ENCODE measurements at regions not wholly inside any gene's neighbourhood (a gene's known extent, or its start where the extent isn't known, plus 50 kb on each side); places are given as distances from the start of the nearest gene placed in this dataset.

GRCh38 chr5:135176991-135177390 lies 143.0 kb upstream of the PITX1 start:
- Mint-ChIP-seq H3K27me3 (ENCODE audit: low read depth) (peaks cover 27% of the 10 kb centered on the region), H3K4me3 (no peak overlapping the region), H3K4me1 (peaks cover 0 to 8% of the 10 kb centered on the region in 2 experiments; a peak in 2 of 4 replicates), H3K36me3 (ENCODE audit: insufficient read depth in 1 of 3, low read depth in 3 of 3) (no peaks in the 10 kb centered on the region), H3K27ac (no peak overlapping the region; a peak in 2 of 7 replicates), H3K9me3 (no peaks in the 10 kb centered on the region; a peak in 1 of 5 replicates)
- Histone ChIP-seq H3K79me2 (ENCODE audit: insufficient read depth, low read length) (no peaks in the 10 kb centered on the region), H4K20me1 (ENCODE audit: control insufficient read depth, insufficient read depth, insufficient read length) (no peaks in the 10 kb centered on the region), H3K23ac (ENCODE audit: insufficient read length, low read depth, low read length) (no peak overlapping the region), H3K18ac (ENCODE audit: insufficient read length, low read depth, low read length) (no peak overlapping the region), H3K4ac (ENCODE audit: low read depth, low read length) (no peak overlapping the region), H3K23me2 (ENCODE audit: insufficient read length, low read depth, low read length, poor library complexity, severe bottlenecking) (no peaks in the 10 kb centered on the region), H3K79me1 (ENCODE audit: insufficient read depth, low read depth, low read length, poor library complexity, severe bottlenecking) (no peaks in the 10 kb centered on the region), H3K56ac (ENCODE audit: insufficient read length, low read depth, low read length) (no peak overlapping the region), H3K27me3 (ENCODE audit: insufficient read depth, low read length) (no peaks in the 10 kb centered on the region), H2BK15ac (ENCODE audit: low read depth, low read length) (no peak overlapping the region), H4K91ac (ENCODE audit: insufficient read length, low read depth, low read length) (no peak overlapping the region), H2AFZ (ENCODE audit: low read length) (no peak overlapping the region), H2BK120ac (ENCODE audit: low read depth, low read length, poor library complexity, severe bottlenecking) (no peak overlapping the region), H3K27ac (ENCODE audit: insufficient read length, low read depth, low read length) (no peak overlapping the region), H3K14ac (ENCODE audit: insufficient read depth, low read length) (no peak overlapping the region), H3K4me2 (ENCODE audit: insufficient read depth, insufficient read length, low read length) (no peak overlapping the region), H3K9ac (ENCODE audit: extremely low read depth, insufficient read length, low read length) (no peak overlapping the region), H2BK12ac (ENCODE audit: insufficient read length, low read depth, low read length) (no peak overlapping the region), H4K8ac (replicated peaks; ENCODE audit: insufficient read length, low read depth, low read length) (no peak overlapping the region), H2AK5ac (ENCODE audit: insufficient read length, low read length) (no peak overlapping the region), H4K5ac (ENCODE audit: insufficient read length, low read depth, low read length) (no peak overlapping the region), H2BK20ac (ENCODE audit: low read depth, low read length, poor library complexity, severe bottlenecking) (no peak overlapping the region), H2BK5ac (ENCODE audit: insufficient read length, low read length) (no peak overlapping the region), H3T11ph (ENCODE audit: low read length) (no peak overlapping the region), H3K9me3 (ENCODE audit: control insufficient read depth, low read depth, low read length) (no peaks in the 10 kb centered on the region), H3K4me1 (ENCODE audit: insufficient read depth, low read length) (no peaks in the 10 kb centered on the region)
- no CpG with 5 or more reads among the region's 7 CpGs for WGBS (ENCODE audit: extremely low coverage, insufficient read length, low lambda C conversion rate)
- TF ChIP-seq, protein P1, sequence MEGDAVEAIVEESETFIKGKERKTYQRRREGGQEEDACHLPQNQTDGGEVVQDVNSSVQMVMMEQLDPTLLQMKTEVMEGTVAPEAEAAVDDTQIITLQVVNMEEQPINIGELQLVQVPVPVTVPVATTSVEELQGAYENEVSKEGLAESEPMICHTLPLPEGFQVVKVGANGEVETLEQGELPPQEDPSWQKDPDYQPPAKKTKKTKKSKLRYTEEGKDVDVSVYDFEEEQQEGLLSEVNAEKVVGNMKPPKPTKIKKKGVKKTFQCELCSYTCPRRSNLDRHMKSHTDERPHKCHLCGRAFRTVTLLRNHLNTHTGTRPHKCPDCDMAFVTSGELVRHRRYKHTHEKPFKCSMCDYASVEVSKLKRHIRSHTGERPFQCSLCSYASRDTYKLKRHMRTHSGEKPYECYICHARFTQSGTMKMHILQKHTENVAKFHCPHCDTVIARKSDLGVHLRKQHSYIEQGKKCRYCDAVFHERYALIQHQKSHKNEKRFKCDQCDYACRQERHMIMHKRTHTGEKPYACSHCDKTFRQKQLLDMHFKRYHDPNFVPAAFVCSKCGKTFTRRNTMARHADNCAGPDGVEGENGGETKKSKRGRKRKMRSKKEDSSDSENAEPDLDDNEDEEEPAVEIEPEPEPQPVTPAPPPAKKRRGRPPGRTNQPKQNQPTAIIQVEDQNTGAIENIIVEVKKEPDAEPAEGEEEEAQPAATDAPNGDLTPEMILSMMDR (conservative IDR thresholded peaks at IDR 0.05), result no peak
- no peak for DNase-seq
